HG02840 (cell line): ENCODE measurements at regions not wholly inside any gene's neighbourhood (a gene's known extent, or its start where the extent isn't known, plus 50 kb on each side); places are given as distances from the start of the nearest gene placed in this dataset.

Experiments used
- ATAC-seq: cut with Tn5 transposase; IDR thresholded peaks from one replicate; pipeline ENCODE4 v1.9.1; 2021; ENCODE audit warnings: mild to moderate bottlenecking, moderate library complexity, moderate number of reproducible peaks; ENCODE audit not compliant: unreplicated experiment, low FRiP score

DNA sequence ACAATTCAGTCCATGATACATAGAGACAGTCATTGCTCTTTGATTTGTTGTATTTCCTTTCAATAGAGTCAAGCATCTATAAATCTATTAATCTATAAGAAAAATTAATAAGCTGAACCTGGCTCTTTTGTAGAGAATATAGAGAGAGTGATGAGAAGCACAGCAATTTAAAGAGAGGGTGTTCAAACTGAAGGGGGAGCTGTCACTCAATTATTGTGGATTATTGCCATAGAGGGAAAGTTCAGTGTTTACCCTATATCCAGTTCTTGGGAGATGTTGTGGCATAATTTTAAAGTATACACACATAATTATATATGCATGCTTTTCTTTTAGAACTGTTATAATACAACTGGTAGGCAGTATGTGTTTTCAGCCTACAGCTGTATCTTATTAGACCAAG, 1469.0 kb upstream of the PABPC4L start:
- ATAC-seq, result no peak
